Panc1 (cell line): ENCODE measurements at regions not wholly inside any gene's neighbourhood (a gene's known extent, or its start where the extent isn't known, plus 50 kb on each side); places are given as distances from the start of the nearest gene placed in this dataset.

Experiments
- ATAC-seq: fragments of 200-7000 bp; cut with Tn5 transposase; 2 replicates; pipeline ENCODE4 v1.9.1; 2020; ENCODE audit warnings: mild to moderate bottlenecking, moderate library complexity
- BruUV-seq: library from RNA; stranded (reverse); fragments of 400-500 nt; replicated peaks from 2 replicates; lab custom pipeline; 2021; lab: Mats Ljungman, UMichigan
- CTCF ChIA-PET: fragments of 300-600 bp; sonication (Branson Sonifier 250); formaldehyde crosslinking; loops from one replicate; lab custom pipeline; 2022; ENCODE audit warnings: antibody characterized with exemption; lab: Charles Lee
- POLR2A ChIA-PET: fragments of 300-600 bp; sonication (Branson Sonifier 250); formaldehyde crosslinking; loops from one replicate; lab custom pipeline; 2022; ENCODE audit warnings: antibody characterized with exemption; lab: Charles Lee
- DNase-seq: peaks from one replicate; pipeline ENCODE4 v3.0.0-alpha.2; 2010; ENCODE audit warnings: low read depth, low spot score
- H3K27ac ChIP-seq: 2 replicates; pipeline ENCODE4 v1.5.1; 2011; ENCODE audit warnings: mild to moderate bottlenecking, low read length, inconsistent platforms
- H3K27me3 ChIP-seq: fragments of 200-500 bp; sonication (Bioruptor generic); 2 replicates; pipeline ENCODE4 v1.6.0; 2014; ENCODE audit warnings: low read length, inconsistent platforms; ENCODE audit not compliant: control insufficient read depth, insufficient read depth
- H3K36me3 ChIP-seq: fragments of 200-500 bp; sonication (Bioruptor generic); 2 replicates; pipeline ENCODE4 v1.5.1; 2014; ENCODE audit warnings: inconsistent platforms, mild to moderate bottlenecking, low read length, moderate library complexity; ENCODE audit not compliant: control insufficient read depth, insufficient read depth
- H3K4me1 ChIP-seq: 2 replicates; pipeline ENCODE4 v1.5.1; 2011; ENCODE audit warnings: inconsistent platforms, mild to moderate bottlenecking, low read length, moderate library complexity; ENCODE audit not compliant: control insufficient read depth, insufficient read depth
- H3K4me3 ChIP-seq, 2 experiments: 2 replicates each; pipeline ENCODE4 v1.5.1; 2011 to 2012; ENCODE audit warnings: low read depth in 2 of 2, low read length in 2 of 2, mild to moderate bottlenecking in 2 of 2, inconsistent platforms in 1 of 2, moderate library complexity in 1 of 2
- H3K9me3 ChIP-seq: fragments of 200-500 bp; sonication (Bioruptor generic); 2 replicates; pipeline ENCODE4 v1.5.1; 2014; ENCODE audit warnings: low read depth, mild to moderate bottlenecking, inconsistent platforms, low read length, moderate library complexity; ENCODE audit not compliant: control insufficient read depth, insufficient read depth
- CTCF ChIP-seq: fragments of 450-650 bp; IDR thresholded peaks from 2 replicates; pipeline ENCODE4 v1.5.1; 2017; ENCODE audit warnings: mild to moderate bottlenecking
- POLR2AphosphoS5 ChIP-seq: IDR thresholded peaks from 2 replicates; pipeline ENCODE4 v1.6.1; 2012; ENCODE audit warnings: mild to moderate bottlenecking, low read depth, low read length, moderate library complexity
- REST ChIP-seq, 2 experiments: IDR thresholded peaks; 2 replicates each; pipeline ENCODE4 v1.6.1; 2011 to 2012; ENCODE audit warnings: low read depth in 2 of 2, control low read depth in 1 of 2, low read length in 1 of 2, mild to moderate bottlenecking in 1 of 2, moderate library complexity in 1 of 2; ENCODE audit not compliant: insufficient read depth in 1 of 2
- SIN3A ChIP-seq: IDR thresholded peaks from 2 replicates; pipeline ENCODE4 v1.6.1; 2012; ENCODE audit warnings: low read depth, mild to moderate bottlenecking, low read length, moderate library complexity, borderline replicate concordance; ENCODE audit not compliant: insufficient read depth
- TCF7L2 ChIP-seq: IDR thresholded peaks from 2 replicates; pipeline ENCODE4 v1.6.1; 2011; ENCODE audit warnings: mild to moderate bottlenecking, low read depth, low read length, inconsistent platforms
- in situ Hi-C: cut with HindIII; loops from 2 replicates; pipeline ENCODE4 v1.10.0; 2016; ENCODE audit warnings: low sequenced_read_pairs, low pct_unique_long_range_greater_than_20kb
- intact Hi-C: fragments of 100-400 bp; cut with micrococcal nuclease; formaldehyde crosslinking; loops from one replicate; pipeline ENCODE4 v1.10.0; 2022; ENCODE audit not compliant: unreplicated experiment

- H3K4me1 ChIP-seq: no peaks in the 10 kb centered on the region
- TF ChIP-seq TCF7L2 (no peak), CTCF (no peak), SIN3A (no peak)
- in situ Hi-C loops (no loop called here), intact Hi-C loops (no loop called here)
- no peak overlapping the region for H3K4me3 ChIP-seq
- no peak overlapping the region for H3K27ac ChIP-seq
- POLR2A ChIA-PET: no interaction called here
- H3K27me3 ChIP-seq: no peaks in the 10 kb centered on the region
- CTCF ChIA-PET: interaction anchor here (0.7 kb wide), 1 partner anchor 210 kb away, joined by 3 read pairs; no protein-coding TSS in a partner anchor
- no peaks in the 10 kb centered on the region for H3K9me3 ChIP-seq
- no peaks in the 10 kb centered on the region for H3K36me3 ChIP-seq
- BruUV-seq: no TSS peak
- ATAC-seq (no peak), DNase-seq (no peak)
These were observed 263.9 kb upstream of the TRPC7 start for GRCh38 chr5:136629125-136629792.

- DNase-seq (no peak), ATAC-seq (no peak)
- no peak overlapping the region for H3K27ac ChIP-seq
- no peaks in the 10 kb centered on the region for H3K9me3 ChIP-seq
- in situ Hi-C loops: no loop called here
- TF ChIP-seq CTCF: no peak
- no peaks in the 10 kb centered on the region for H3K4me1 ChIP-seq
- intact Hi-C loops: no loop called here
- no peaks in the 10 kb centered on the region for H3K36me3 ChIP-seq
- H3K27me3 ChIP-seq: no peaks in the 10 kb centered on the region
- ChIA-PET CTCF (no interaction called here), POLR2A (no interaction called here)
- no peak overlapping the region for H3K4me3 ChIP-seq
- no TSS peak for BruUV-seq
These were observed 261.2 kb upstream of the TRPC7 start for GRCh38 chr5:136626531-136626930.

GRCh38 chr5:136622747-136623146 is 257.4 kb upstream of the TRPC7 start:
- no peak for DNase-seq
- intact Hi-C loops: no loop called here
- BruUV-seq: no TSS peak
- in situ Hi-C loops: no loop called here
- Histone ChIP-seq H3K4me1 (no peaks in the 10 kb centered on the region), H3K27me3 (no peaks in the 10 kb centered on the region), H3K4me3 (no peak overlapping the region), H3K9me3 (no peaks in the 10 kb centered on the region), H3K27ac (no peak overlapping the region), H3K36me3 (no peaks in the 10 kb centered on the region)
- TF ChIP-seq REST (IDR thresholded peaks at IDR 0.05; ENCODE audit: insufficient read depth in 1 of 2, low read depth in 2 of 2, low read length in 1 of 2): no peak
- no peak for TF ChIP-seq CTCF
- no peak for TF ChIP-seq POLR2AphosphoS5
- no peak for TF ChIP-seq TCF7L2
- no peak for TF ChIP-seq SIN3A
- no peak for ATAC-seq
- CTCF ChIA-PET: no interaction called here
- POLR2A ChIA-PET: no interaction called here
